ENCODE measurements at regions not wholly inside any gene's neighbourhood (a gene's known extent, or its start where the extent isn't known, plus 50 kb on each side); places are given as distances from the start of the nearest gene placed in this dataset.

DNA sequence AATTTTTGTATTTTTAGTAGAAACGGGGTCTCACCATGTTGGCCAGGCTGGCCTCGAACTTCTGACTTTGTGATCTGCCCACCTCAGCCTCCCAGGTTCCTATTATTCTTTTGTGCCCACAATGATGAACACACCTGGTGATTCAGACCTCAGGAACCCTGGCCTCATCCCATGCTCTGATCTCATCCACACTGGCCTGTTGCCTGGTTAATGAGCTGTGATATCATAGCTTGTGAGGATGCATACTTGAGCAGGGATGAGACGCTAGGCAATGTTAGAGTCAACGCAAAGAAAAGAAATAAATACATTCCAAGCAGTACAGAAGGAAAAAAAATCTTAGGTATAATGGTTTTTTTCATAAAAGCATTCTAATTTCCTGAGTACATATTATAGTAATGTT lies 82.4 kb upstream of the RNF32 start:
- TF ChIP-seq, protein P1, sequence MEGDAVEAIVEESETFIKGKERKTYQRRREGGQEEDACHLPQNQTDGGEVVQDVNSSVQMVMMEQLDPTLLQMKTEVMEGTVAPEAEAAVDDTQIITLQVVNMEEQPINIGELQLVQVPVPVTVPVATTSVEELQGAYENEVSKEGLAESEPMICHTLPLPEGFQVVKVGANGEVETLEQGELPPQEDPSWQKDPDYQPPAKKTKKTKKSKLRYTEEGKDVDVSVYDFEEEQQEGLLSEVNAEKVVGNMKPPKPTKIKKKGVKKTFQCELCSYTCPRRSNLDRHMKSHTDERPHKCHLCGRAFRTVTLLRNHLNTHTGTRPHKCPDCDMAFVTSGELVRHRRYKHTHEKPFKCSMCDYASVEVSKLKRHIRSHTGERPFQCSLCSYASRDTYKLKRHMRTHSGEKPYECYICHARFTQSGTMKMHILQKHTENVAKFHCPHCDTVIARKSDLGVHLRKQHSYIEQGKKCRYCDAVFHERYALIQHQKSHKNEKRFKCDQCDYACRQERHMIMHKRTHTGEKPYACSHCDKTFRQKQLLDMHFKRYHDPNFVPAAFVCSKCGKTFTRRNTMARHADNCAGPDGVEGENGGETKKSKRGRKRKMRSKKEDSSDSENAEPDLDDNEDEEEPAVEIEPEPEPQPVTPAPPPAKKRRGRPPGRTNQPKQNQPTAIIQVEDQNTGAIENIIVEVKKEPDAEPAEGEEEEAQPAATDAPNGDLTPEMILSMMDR (IDR thresholded peaks at IDR 0.05 in 8 of 11, conservative IDR thresholded peaks at IDR 0.05 in 3 of 11) = no peak
- TF ChIP-seq POLR2A (IDR thresholded peaks at IDR 0.05) = no peak
